ENCODE measurements at regions not wholly inside any gene's neighbourhood (a gene's known extent, or its start where the extent isn't known, plus 50 kb on each side); places are given as distances from the start of the nearest gene placed in this dataset.

- TF ChIP-seq GATA3 (IDR thresholded peaks at IDR 0.05; ENCODE audit: low read depth, low read length) (no peak), GATA2 (IDR thresholded peaks at IDR 0.05; ENCODE audit: low read depth, low read length) (no peak)
Measured at GRCh38 chr2:136217996-136218395, 100.0 kb upstream of the CXCR4 start.

All from SH-SY5Y (cell line).